Hippocampal formation (tissue), 2 donors: ENCODE measurements at regions not wholly inside any gene's neighbourhood (a gene's known extent, or its start where the extent isn't known, plus 50 kb on each side); places are given as distances from the start of the nearest gene placed in this dataset.
"Not testable (repeated sequence)": the region's sequence is repeated elsewhere in the genome, so short reads cannot be mapped to it uniquely, and the experiment has no call there.

Experiments used
- DNase-seq, 2 donors: peaks; one replicate each; lab custom pipeline; 2025; lab: John Stamatoyannopoulos, UW

DNA sequence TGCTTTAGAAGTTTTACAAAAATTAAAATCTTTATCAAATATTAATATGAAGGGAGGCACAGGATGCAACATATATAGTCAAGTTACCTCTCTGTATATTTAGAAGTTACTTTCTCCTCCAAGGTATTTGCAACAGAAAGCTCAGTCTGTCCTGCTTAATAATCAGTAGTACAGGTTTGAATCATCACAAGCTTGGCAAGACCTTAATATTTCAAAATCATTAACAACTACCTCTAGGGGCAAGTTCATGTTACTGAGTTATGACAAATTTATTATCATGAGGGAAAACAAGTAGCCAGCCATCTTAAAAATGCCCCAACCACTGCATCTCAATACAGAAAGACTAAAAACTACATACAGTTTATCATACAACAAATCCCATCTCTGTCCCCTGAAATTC lies 116.0 kb downstream of the PMAIP1 start:
- DNase-seq, result not testable (repeated sequence)

DNA sequence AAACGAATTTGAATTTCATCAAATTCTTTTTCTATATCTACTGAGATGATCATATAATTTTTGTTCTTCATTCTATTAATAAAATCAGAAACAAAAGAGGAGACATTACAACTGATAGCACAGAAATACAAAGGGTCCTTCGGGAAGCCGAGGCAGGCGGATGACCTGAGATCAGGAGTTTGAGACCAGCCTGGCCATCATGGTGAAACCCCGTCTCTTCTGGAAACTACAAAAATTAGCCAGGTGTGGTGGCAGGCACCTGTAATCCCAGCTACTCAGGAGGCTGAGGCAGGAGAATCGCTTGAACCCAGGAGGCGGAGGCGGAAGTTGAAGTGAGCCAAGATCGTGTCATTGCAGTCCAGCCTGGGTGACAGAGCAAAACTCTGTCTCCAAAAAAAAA lies 113.4 kb downstream of the PMAIP1 start:
- not testable (repeated sequence) for DNase-seq

DNA sequence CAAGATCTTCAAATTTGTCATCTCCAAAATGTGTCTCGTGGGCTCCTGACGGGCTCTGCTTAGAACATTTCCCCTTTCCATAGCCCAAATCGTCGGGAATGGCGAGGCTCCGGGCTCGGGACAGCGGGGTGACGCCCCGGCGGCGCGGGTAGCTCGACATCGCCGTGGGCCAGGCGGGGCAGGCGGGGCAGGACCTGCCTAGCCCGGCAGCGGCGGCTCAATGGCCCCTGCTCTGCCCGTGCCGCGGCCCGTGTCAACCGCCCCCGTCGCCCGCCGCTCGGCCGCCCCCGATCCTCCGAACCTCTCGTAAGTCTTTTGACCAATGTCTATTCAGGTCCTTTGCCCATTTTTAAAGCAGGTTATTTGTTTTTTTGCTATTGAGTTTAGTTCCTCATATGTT lies 111.2 kb downstream of the PMAIP1 start:
- no peak for DNase-seq

DNA sequence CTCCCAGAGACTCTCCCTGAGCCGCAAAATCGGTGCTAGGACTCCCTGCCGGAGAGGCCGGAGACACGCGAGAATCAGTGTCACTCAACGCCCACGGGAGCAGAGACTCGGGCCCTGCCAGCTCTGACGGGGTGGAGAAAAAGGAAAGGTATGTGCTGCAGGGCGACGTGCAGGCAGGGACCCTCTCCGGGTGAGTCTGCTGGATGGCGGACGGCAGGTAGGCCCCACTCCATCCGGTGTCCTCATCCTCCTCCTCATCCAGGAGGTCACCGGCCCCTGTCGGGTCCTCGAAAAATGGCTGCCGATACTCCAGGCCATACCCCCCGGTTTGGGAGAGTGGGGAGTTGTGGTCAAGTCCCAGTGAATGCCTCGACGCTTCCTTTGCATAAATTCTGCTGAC lies 110.7 kb downstream of the PMAIP1 start:
- DNase-seq, result no peak

DNA sequence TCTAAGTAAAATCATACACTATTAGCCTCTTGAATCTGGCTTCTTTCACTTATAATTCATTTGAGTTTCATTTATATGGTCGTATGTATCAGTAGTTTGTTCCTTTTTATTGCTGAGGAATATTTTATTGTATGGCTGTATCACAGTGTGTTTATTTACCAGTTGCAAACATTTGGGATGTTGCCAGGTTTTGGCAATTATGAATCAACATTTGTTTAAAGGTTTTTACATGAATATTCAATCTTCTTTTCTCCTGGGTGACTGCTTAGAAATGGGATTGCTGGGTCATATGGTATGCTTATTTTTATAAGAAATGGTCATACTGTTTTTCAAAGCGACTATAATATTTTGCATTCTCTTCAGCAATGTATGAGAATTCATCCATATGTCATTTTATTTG lies 107.9 kb downstream of the PMAIP1 start:
- no peak for DNase-seq

DNA sequence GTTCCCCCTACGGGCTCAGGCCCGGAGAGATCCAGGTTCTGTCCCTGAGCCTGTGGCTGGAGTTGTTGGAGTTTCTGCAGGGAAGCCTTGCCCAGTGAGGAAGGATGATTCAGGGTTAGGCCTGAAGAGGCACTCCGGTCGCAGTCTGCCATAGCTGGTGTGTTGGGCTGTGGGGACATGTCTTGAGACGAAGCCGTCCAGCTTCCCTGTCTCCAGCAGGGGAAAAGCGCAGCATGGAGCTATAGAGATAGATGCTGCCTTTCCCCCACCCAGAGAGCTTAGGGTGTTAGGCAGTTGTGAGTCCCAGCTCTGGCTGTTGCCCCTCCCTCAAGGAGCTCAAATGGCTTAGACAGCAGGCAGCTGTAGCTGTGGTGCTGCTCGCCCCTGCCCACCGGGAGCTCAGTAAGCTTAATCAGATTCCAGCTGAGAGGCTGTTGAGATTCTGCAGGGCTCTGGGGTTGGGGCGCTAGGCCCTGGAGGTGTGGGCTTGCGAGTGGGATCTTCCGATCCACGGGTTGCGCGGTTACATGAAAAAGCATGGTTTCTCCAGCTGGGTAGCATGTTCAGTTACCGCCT lies 103.9 kb downstream of the PMAIP1 start:
- no peak for DNase-seq

DNA sequence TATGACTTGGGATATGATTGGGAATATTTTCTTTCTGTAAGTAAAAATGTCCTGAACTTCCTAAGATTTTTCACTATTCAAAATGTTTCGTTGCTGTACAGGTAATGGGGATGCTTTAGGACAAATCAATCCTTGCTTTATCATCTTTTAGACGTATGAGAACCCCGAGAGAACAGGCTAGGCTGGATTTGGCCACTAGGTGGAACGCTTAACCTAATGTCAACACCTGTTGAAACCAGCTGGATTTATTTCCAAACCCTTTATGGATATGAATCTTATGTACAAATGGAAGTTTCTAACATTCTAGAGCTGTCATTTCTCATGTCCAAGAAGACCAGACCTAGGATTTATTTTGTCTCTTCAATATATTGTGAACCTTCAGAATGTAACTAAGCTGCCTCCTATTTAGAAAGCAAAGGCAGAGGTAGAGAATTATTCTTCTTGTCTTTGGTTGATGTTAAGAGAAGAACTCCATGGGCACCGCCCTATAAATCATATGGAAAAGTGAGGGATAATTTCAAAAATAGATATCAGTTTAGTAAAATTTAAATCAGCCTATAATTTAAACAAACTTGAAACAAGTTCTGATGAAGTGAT lies 96.7 kb downstream of the PMAIP1 start:
- DNase-seq, result peak; percentile 5 to 27

DNA sequence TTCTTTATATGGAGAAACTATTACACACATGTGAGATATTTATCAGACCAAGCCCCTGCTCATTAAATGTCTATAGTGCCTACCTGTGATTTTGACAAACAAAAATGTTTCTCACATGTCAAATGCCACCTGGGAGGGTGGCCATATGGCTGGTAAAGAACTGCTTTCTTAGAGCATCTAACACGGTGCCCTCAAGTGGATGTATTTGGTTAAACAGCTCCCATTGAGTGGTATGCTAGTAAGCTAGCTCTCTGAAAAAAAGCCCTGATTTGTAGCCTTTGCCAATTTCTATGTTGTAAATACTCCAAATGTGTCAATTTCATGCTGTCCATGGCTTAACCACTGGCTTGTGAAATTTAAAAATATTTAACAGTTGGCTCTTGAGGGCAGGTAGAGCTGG lies 94.6 kb downstream of the PMAIP1 start:
- no peak for DNase-seq

DNA sequence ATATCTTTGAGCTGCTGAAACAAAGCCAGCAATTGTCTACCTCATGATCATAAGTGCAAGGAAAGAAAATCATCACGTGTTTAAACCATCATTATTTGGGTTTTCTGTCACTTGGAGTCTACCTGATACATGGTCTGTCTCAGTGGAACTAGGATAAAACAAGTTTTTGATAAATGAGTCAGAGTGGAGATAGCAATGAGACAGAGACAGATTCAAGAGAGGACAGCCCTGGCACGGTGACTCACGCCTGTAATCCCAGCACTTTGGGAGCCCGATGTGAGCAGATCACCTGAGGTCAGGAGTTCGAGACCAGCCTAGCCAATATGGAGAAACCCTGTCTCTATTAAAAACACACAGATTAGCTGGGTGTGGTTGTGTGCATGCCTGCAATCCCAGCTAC lies 93.8 kb downstream of the PMAIP1 start:
- no peak for DNase-seq

DNA sequence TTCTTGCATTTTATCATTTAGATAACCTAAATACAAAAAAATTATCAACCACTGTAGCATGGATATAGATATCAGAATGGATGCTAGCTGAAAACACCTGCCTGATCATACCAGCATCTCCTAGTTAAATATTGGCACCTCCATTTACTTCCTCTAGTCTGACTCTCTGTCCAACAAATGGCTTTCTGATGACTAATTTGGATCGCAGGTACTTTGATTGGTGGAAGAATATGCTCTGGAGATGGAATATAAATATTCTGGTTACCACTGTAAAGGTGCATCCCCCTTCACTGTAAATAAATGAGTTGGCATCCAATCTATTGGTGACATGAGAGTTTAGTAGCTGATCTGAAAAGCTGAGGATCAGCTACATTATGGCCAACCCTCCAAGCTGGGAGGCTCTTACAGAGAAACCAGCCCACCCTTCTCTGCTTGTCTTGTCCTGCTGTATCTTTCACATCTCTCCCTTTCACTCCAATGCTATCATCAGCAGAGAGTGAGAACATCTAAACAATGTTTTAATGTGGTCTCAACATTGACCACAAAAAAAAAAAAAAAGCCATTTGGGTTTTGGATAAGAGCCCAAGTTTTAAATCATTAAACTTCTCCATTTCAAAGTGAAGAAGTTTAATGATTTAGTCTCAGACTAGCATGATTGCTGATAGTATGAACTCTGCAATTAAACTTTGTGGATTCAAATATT lies 90.5 kb downstream of the PMAIP1 start:
- DNase-seq, result no peak

DNA sequence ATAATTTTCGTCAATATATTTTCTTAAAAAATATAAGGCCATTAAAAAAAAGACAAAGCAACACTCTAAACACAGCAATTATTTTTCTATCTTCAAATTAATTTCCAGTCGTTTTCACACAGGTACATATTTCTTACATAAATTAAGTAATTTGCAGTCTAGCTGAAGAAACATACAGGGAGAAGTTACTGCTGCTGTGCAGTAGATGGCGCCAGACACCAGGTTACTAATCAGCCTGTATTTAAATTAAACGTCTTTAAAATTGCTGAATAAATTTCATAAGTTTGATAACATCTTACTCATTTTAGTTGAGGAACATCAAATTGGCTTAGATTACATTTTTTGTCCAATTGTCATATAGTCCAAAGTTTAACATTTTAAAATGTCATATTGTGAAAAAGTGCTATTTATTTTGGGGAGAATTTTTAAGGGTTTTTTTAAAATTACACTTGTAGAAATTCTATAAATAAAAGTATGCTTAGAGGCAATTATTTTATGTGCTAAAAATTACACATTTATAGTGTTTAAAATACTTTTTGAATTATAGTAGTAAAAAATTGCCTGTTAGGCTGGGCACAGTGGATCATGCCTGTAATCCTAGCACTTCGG lies 88.4 kb downstream of the PMAIP1 start:
- peak; percentile 17 to 65 for DNase-seq

DNA sequence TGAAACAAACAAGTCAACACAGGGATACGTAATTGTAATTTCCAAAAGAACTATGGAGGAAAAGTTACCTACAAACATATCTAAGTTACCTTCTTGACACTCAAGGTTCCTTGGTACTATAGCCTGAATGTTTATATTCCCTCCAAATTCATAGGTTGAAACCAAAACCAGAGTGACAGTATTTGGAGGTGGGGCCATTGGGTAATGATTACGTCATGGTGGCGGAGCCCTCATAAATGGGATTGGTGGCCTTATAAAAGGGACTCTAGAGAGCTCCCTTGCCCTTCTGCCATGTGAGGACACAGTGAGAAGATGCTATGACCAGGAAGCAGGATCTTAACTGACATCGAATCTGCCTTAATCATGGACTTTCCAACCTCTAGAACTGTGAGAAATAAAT lies 87.3 kb downstream of the PMAIP1 start:
- DNase-seq, result no peak

DNA sequence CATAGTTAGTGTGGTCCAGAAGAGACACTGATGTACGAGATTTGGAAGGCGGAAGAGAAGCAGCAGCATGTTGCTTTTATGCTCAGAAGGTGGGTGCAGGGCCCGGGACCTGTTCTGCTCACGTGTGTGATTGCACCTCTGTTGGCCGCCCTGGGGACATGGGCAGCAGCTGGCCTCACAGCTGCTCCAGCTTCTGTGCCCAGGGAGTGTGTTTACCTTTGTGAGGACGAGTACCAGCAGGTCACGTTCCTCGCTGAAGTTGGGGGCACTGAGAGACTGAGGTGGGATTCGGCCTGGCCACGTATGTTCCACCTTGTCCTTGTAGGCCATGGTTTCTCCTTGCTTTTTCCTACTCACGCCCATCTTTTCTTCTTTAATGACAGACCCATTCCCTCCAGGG lies 86.3 kb downstream of the PMAIP1 start:
- no peak for DNase-seq

DNA sequence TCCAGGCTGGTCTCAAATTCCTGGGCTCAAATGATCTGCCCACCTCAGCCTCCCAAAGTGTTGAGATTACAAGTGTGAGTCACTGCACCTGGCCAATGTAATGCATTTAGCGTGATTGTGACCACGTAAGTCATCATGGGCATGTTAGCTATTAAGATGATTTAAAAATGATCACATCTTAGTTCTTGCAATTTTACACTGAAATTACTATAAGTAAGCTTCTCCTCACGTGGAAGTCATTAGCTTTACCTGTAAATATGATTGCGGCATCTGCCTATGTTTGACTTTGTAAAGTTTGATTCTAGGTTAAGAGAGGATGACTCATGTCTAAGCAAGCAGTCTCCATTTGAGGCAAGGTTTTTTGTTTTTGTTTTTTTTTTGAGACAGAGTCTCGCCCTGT lies 85.5 kb downstream of the PMAIP1 start:
- no peak for DNase-seq

DNA sequence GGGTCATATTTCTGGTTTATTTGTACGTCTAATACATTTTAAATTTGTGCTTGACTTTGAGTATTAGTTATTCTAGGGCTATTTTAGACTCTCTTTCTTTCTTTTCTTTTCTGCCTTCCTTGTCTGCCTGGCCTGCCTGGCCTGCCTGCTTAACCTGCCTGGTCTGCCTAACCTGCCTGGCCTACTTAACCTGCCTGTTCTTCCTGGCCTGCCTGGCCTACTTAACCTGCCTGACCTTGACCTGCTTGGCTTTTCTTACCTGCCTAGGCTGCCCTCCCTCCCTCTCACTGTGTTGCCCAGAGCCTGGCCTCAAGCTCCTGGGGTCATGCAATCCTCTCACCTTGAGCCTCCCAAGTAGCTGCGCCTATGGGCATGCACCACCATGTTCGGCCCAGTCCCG lies 83.7 kb downstream of the PMAIP1 start:
- no peak for DNase-seq

DNA sequence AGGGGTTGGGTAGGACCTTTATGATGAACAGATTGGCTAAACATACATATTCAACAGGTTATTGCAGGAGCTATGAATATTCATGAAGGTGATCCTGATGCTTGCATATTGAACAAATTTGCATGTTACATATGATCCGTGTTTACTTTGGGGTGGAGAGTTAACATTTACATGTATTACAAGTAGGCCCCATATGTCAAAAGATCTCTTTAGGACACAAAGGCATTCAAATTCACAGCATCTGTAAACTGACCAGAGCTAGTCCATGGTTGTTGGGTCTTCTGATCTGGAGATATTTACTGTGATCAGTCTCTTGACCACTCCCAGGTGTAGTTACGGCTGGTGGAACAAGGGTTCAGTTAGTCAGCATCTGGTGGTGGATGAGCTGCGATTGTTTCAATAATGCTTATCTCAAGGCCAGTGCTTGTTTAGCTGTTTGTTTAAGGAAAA lies 80.4 kb downstream of the PMAIP1 start:
- no peak for DNase-seq

DNA sequence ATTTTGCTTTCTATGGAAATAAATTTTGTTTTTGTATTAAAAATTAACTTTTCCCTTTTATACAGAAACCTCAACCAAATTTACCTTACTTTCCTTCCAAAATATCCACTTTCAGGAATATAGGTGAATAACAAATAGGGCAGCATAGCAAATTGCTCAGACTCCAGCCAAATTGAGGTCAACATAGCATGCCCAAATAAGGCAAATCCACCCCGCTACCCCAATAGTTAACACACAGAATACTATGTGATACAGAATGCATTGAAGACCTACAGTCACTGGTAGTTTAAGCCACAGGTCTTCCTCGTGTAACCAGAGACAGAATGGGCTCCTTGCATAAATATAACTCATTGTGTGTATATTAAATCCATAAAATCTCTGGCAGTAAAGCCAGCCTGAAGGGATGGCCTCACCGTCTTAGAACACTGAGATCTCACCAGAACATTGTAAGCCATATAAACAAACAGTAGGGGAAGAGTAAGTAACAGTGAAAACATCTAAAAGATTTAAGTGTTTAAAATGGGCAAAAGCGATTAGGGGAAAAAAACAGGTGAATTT lies 72.2 kb downstream of the PMAIP1 start:
- no peak for DNase-seq

DNA sequence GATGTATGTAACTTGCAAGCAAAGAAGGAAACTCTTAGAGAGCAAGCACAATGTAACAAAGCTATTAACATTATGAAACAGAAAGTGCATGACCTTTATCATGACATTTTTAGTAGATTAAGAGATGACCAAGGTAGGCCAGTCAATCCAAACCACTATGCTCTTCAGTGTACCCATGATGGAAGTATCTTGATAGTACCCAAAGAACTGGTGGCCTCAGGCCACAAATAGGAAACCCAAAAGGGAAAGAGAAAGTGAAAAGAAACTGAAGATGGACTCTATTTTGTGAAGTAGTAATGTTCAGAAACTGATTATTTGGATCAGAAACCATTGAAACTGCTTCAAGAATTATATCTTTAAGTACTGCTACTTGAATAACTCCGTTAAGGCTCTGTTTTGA lies 71.3 kb downstream of the PMAIP1 start:
- not testable (repeated sequence) for DNase-seq

DNA sequence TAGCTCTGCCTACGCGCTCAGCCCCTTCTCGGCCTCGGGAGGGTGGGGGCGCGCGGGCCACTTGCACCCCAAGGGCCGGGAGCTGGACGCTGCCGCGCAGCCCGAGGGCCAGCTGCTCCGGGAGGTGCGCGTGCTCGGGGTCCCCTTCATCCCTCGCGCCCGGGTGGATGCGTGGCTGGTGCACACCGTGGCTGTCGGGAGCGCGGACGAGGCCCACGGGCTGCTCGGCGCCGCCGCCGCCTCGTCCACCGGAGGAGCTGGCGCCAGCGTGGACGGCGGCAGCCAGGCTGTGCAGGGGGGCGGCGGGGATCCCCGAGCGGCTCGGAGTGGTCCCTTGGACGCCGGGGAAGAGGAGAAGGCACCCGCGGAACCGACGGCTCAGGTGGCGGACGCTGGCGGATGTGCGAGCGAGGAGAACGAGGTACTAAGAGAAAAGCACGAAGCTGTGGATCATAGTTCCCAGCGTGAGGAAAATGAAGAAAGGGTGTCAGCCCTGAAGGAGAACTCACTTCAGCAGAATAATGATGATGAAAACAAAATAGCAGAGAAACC lies 69.8 kb downstream of the PMAIP1 start:
- not testable (repeated sequence) for DNase-seq

DNA sequence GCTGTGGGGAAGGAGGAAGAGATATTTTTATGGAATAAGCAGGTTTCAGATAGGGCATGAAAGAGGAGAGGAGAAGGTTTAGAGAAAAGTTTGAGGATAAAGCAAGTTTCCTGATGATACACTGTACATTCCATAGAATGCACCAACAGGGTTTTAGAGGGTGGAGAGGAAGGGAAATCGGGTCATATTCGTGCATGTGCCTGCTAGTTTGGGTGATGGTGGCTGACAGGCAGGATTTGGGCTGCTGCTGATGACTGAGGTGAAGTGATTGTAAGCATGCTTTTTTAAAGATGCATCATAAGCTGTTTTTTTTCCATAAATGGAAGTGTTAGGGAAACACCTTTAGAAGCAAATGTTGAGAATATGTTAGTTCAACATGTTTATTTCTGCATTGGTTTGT lies 68.8 kb downstream of the PMAIP1 start:
- no peak for DNase-seq

DNA sequence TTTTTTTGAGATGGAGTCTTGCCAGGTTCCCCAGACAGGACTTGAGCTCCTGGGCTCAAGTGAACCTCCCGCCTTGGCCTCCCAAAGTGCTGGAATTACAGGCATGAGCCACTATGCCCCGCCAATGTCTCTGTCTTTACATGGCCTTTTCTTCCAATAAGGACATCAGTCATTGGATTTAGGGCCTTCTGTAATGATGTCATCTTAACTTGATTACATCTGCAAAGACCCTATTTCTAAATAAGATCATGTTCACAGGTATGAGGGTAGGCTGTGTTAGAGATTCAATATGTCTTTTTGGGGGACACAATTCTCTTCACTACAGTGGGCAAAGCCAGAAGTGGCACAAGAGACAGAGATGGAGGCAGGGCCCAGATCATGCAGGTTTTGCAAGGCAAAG lies 68.1 kb downstream of the PMAIP1 start:
- no peak for DNase-seq

DNA sequence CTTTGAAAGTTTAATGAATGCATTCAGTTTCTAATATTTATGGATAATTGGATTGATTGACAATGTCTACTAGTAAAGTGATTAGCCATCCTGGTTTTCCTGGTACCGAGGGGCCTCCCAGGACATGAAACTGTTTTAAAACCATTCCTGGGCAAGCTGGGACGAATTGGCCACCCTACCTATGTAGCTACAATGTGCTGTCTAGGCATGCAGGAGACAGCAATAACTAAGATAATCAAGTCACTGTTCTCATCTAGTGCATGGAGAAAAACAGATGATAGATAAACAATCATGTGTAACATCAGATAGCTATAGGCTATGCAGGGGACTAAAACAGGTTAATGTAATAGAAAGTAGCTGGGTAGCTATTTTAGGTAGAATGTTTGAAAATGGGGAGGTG lies 67.1 kb downstream of the PMAIP1 start:
- no peak for DNase-seq

DNA sequence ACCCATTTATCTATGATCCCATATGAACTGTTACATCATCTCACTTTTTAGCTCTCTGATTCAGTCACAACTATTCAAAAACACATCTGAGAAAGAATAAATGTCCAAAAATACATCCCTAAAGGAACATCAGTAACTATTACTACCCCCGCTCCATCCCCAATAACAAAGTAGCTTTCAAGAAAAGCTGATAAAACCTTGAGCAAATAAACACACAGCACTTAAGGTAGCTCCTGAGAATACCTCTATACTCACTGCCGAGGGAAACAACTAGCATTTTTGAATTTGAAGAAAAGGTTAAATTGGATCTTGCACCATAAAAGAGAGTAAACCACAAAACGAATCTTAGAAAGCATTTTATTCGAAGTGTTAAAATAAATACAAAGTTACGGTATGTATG lies 63.4 kb downstream of the PMAIP1 start:
- DNase-seq, result no peak
